ENCODE measurements at regions not wholly inside any gene's neighbourhood (a gene's known extent, or its start where the extent isn't known, plus 50 kb on each side); places are given as distances from the start of the nearest gene placed in this dataset.

DNA sequence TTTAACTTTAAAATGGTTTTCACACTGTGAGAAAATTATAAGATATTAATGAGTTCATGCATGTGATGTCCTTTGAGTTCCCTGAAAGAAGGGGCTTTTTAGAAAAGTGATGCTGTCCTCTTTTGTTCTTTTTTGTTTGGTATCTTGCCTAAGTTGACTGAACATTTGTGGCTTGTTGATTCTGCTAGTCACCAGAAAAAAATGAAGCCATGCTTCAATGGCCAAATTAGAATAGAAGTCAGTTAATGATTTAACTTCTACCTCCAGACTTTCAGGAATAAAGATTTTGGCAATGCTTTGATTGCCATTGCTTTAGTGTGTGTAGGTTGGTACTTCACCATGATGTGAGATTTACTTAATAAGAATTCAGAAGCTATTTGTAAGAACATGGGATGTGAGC, 260.6 kb upstream of the NECTIN3 start:
- DNase-seq (ENCODE audit: low spot score): no peak

DNA sequence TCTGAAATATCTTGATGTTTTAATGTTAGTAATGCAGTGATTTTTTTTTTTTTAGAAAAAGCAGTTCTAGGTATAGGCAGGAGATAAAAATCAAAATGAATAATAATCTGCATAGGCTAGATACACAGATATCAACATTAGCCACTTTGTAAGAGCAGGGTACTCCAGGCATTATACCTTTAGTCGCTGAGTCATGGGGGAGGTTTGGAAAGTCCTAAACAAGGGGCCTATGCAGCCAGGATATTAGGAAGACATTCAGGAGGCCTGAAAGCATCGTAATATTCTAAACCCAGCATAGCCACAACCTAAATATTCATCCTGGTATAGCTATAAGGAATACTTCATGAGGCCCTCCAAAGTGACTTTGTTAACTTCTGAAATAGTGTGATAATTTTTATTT, 258.1 kb upstream of the NECTIN3 start:
- no peak for DNase-seq (ENCODE audit: low spot score)

DNA sequence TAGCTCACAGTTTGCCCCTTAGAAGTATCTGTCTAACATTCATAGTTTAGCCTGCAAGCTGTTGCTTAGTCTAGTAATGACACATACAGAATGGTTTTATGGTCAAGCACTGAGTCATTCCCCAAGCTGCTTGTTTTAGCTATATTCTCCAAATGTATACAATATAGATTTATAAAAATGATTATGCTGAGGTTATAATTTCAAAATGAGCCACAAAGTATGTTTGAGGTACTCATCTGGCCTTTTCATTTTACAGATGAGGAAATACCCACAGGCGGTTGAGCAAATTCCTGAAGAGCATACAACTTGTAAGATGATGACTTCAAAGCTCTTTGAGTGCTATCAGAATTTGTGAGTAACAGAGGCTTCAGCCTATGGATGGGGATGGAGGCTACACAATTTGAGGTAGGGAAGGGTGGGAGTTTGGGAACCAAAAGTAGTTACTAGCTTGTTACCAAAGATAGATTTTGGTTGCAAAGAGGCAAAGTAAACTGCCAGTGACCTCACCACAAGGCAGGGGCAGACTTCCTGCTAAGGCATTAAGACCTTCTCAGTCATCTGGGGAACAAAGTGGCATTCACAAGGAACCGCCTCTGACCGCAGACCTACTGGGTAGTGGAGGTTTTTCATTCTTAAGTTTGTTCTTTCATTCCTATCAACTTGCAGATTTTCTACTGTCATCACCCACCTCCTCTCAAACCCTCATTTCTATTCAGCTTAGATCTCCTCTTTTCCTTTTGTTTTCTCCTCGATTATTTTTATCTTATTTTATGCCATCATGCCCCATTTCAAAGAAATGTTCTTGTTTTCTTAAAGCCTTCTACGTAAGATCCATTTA, 257.2 kb upstream of the NECTIN3 start:
- no peak for DNase-seq (ENCODE audit: low spot score)

DNA sequence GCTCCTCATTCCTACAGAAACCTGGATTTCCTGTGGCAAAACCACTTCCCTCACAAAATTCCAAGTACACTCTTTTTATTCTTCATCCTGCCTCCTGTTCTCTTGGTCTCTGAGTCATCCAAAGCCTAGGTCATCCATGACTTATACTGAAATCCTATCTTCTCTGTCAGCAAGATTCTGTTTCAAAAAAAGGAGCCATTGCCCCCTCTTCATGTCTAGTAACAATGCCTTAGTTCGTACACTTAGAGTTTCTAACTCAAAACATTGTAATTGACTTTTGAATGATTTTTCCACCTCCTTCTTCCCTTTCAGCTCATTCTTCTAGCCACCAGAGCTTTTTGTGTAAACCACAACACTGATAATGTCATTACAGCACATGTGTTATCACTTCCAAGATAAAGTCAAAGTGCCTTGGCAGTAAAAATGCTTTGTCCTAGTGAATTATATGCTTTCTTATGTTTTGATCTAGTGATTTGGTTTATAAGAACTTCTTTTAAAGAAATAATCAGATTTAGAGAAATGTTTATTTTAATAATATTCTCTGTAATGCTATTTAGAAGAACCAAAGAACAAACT, 256.5 kb upstream of the NECTIN3 start:
- no peak for DNase-seq (ENCODE audit: low spot score)

DNA sequence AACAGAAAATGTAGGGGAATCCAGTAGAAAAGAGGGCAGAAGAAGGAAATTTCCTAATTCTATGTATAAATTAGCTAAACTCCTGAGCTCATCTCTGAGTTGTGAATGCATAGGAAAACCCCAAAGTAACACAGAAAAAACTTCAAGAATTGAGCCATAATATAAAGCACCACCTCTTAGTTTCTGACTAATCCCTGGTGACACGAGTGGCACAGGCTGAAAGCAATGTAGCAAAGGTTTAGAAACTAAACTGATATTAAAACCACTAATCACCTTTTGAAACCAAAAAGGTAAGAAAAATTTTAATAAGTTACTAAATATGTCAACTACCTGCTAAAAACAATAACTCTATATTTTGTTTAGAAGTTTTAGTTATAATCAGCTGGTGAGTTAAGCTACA, 255.6 kb upstream of the NECTIN3 start:
- no peak for DNase-seq (ENCODE audit: low spot score)

DNA sequence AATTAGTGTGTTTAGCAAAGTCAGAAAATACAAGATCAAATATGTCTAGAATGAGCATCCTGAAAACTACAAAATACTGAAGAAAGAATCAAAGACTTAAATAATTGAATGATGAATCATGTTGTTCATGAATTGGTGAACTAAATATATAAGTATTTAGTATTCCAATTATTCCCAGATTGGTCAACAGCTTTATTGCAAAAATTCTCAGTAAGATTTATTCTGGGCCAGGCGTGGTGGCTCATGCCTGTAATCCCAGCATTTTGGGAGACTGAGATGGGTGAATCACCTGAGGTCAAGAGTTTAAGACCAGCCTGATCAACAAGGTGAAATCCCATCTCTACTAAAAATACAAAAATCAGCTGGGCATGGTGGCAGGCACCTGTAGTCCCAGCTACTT, 250.0 kb upstream of the NECTIN3 start:
- DNase-seq (ENCODE audit: low spot score): no peak

DNA sequence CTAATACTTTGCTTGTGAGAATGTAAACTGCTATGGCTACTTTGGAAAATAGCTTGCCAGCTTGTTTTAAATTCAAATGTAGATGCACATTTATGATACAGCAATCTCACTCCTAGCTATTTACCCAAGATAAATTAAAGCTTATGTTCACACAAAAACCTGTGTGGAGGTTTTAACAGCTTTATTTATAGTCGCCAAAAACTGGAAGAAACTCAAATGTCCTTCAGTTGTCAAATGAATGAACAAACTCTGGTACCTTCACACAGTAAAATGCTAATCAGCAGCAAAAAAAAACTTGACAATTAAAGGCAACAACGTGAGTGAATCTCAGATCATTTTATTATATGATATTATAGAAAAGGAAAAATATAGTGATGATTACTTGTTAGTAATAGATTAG, 248.6 kb upstream of the NECTIN3 start:
- no peak for DNase-seq (ENCODE audit: low spot score)

DNA sequence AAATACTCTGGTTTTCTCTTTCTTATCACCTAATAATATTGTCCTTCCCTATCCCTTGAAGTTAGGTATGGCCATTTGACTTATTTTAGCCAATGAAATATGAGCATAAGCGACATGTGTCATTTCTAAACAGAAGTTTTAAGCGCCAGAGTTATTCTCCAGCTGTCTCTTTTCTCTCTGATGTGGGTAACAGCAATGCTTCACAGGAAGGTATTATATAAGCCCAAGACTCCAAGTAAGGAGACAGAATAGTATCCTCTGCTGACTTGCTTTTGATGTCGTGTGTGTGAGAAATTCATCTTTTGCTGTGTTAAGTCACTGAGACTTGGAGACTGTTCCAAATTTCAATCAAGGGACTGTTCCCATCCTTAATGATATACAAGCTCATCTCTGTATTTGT, 224.6 kb upstream of the NECTIN3 start:
- no peak for DNase-seq (ENCODE audit: low spot score)

DNA sequence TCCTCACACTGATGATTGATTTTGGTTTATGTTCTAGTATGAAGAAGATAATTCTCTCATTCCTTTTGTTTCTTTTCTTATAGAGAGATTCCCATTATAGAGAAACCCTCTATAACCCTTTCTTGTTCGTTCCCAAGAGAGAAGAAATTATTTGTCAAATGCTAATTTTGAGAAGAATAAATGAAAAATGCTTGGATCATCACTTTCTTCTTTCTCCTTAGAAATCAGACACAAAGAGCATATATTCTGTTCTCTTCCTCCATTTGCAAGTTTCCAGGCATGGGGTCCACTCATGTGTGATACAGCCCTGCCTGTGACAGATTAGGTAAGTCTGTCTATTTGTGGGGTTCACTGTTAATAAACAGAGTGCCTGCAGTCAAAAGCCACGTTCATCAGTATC, 222.6 kb upstream of the NECTIN3 start:
- DNase-seq (ENCODE audit: low spot score): no peak

DNA sequence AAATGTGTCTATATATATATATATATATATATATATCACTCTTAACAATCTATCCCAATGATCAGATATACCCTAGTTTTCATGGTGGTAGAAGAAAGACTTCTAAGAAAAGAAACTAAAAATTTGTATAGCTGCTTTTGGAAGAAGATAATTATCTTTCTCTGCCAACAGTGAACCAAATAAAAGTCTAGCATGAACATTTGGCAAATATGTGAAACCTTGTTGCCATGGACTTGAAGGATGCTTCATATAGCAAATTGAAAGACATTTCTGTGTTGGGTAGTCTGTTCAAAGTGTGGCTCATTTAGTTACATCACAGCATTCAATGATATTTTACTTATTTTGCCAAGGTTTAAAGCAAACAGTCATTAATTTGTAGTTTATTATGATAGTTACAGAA, 219.9 kb upstream of the NECTIN3 start:
- DNase-seq (ENCODE audit: low spot score): no peak

DNA sequence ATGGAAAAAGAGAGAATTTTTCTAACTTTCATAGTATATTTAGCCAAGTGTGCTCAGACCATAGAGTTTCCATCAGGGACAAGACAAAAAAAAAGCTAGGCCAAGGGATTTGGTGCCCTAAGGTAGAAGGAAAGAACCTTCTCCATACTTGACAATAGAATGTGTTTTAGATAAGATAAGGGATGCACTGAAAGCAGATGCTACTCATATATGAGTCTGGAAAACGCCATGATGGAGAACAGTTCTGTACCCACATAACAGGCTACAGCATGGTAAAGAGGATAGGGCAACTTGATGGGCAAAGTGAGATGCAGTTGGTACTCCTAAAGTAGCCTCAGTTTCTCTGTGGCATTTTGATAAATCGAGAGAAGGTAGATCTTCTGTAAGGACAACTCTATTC, 216.4 kb upstream of the NECTIN3 start:
- no peak for DNase-seq (ENCODE audit: low spot score)

DNA sequence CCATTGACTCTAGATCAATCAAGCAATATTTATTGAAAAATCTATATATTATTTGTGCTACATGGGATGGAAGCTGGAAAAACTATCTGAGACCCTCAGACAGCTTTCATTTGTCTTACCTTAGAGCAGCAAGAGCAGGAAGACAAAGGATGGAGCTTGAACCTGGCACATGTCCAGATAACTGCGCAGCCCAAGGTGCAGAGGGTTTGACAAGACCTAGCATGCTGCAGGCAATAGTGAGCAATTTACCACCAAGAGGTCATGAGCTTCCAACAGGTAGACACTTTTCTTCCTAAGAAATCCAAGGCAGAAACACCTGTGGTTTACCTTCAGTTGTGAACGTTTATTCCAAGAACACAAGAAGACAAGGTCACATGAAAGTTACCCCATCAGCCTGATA, 214.7 kb upstream of the NECTIN3 start:
- no peak for DNase-seq (ENCODE audit: low spot score)

DNA sequence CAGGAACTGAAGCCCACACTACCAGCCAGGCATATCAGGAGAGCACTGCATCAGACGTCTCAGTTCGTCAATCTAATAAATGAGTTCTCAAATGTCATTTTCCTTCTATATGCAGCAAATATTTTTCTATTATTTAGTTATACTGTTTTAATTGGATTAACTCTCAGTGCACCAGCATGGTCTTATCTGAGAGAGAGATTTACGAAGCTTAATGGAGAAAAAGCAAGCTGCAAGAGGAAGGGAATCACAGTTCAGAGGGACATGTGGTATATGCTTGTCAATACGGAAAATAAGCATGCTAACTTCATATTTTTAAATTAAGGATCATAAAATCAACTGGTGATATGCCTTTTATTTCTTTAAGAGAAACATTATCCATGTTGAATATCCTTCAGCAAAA, 213.1 kb upstream of the NECTIN3 start:
- no peak for DNase-seq (ENCODE audit: low spot score)

DNA sequence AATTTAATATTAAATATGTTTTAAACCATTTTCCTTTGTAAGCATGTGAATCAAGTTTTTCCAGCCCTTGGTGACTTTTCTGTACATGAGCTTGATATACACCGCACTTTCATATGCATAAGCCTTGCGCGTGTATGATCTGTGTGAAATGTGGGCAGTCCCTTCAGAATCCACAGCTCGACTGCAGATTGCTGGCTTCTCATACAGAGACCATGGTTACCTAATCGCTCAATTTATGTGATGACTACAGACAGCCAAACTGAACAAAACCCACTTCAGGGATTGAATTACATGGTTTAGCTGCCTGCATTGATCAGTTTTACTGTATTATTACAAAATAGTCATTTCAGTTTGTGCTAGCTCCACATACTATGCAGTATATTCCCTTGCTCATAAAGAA, 212.3 kb upstream of the NECTIN3 start:
- no peak for DNase-seq (ENCODE audit: low spot score)

DNA sequence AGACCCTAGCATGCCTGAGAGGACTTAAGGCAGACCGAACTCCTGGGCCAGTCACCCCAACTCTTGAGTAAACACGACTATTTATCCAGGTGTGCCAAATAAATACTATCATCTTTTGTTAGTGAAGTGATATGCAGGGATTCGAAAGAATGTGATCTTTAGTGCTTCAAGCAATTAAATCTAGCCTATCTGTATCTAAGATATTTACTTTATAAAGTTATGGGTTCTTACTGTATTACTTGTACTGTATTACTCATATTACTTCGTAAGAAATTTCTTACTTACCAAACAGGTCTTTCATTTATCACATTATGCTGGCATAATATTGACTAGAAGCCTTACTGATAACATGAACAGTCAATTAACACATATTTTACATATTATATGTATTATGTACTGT, 211.6 kb upstream of the NECTIN3 start:
- DNase-seq (ENCODE audit: low spot score): no peak

DNA sequence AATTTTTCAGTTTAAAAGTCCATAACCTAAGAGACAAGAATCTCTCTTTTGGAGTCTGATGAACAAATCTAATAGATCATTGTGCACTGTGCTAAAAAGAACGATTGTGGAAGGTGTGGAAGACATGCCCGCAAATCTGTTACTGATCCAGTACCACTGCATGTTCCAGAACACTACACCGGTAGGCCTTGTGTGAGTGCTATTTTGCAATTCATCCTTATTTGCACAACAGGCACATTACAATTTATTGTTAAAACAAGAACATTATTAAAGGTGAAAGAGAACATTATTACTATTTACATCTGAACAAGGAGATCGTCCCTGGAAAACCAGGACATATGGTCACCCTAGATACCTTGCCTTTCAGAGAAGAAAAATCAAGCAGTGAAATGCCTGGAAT, 205.7 kb upstream of the NECTIN3 start:
- DNase-seq (ENCODE audit: low spot score): no peak

DNA sequence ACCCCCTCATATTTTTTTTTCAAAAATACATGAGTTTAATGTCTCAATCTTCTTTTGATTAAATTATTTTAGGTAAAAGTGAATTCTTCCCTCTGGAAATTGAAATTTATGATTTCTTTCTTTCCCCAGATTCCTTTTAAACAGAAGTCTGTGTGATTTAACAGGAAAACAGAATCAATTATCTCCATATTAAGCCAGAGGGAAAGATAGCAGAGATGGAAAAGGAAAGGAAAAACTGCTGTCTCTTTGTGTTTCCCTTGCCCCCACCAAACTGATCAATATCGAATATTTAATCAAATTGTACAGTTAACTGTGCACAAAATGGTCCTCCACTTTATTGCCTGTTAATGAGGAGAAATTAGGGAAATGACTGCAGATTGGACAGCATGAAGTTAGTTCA, 203.5 kb upstream of the NECTIN3 start:
- no peak for DNase-seq (ENCODE audit: low spot score)

DNA sequence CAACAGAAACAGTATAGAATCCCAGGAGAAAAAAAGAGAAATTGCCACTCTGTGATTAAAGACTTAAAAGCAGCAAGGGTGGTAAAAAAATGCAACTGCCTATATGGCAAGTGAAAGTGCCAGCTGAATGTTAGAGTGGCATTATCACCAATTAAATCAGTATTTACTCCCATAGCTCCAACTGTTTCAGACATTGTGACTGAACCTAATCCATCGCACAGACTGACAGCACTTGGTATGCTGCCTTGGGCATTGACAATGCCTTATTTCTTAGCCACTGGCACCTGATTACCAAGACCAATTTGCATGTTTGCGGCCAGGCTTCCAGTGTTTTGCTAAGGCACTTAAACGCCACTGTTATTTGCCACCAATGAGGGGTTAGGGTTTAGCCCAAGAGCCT, 201.9 kb upstream of the NECTIN3 start:
- DNase-seq (ENCODE audit: low spot score): no peak

DNA sequence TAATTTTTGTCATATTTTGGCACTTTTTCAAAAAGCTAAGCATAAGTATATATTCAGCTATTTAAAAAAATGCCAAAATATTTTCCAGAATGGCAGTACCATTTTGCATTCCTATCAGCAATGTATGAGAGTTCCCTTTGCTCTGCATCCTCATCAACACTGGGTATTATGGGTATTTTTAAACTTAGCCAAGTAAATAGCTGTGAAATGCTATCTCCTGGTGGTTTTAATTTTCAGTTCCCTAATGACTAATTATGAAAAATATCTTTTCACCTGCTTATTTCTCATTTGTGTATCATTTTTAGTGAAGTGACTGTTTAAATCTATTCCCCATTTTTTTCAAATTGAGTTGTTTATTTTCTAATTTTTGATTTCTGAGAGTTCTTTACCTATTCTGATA, 199.7 kb upstream of the NECTIN3 start:
- no peak for DNase-seq (ENCODE audit: low spot score)

DNA sequence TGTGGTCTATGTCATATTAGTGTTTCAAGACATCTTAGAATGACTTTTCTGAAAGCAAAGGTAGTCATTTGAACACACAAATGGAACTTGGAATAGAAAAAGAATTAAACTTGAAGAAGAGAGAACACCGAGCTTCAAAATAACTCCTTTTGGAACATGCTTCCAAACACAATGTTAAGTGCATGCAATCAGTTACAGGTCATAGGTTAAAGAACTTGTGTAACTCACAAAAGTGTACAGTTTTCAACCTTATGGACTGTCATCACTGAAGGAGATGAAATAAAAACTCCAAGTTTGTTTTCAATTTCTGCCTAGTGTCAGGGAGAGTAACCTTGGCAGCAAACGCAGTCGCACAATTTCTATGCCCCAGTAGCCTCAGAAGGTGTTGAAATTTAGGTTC, 192.9 kb upstream of the NECTIN3 start:
- no peak for DNase-seq (ENCODE audit: low spot score)

DNA sequence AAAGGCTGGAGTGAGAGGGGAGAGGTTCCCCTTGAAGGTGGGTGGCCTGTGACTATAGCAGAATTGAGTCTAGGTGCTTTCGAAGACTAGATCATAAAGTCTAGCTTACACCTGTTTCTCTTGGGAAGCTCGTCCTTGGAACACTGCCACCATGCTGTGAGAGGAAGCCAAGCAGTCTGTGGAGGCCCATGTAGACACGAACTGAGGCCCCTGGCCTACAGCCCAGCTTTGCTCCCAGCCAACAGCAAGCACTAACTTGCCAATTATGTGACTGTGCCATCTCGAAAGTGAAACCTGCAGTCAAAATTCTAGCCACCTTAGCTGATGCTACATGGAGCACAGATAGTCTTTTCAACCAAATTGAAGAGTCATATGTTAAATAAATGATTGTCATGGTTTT, 190.5 kb upstream of the NECTIN3 start:
- DNase-seq (ENCODE audit: low spot score): peak; percentile 69

DNA sequence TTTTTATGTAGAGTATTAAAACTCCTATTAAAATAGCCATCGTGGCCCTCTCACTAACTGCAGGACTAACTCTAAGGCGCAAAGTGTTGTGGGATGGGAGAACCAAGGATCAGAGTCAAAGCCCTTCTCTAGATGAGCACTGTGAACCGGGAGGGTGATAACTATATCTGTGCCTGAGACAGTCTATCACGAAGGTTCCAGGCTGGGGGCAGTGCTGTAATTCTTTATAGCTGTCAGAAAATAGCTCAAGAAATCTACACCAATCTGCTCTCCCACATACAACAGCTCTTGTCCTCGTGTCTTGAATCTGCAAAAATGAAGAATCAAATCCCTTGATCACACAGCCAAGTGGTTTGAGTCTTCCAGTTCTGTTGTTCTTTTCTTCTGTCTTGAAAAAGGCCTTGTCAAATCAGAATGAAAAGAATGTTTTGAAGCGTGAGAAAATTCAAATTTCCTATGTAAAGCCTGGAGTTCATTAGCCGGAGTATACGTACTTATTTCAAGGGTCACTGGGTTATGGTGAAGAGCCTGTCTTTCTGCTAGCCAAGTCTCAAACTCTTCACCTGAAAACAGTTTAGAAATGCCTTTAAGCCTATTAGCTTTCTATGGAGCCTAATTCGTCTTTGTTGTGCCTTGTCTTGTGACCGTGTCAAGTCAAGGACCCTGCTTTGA, 185.3 kb upstream of the NECTIN3 start:
- no peak for DNase-seq (ENCODE audit: low spot score)

DNA sequence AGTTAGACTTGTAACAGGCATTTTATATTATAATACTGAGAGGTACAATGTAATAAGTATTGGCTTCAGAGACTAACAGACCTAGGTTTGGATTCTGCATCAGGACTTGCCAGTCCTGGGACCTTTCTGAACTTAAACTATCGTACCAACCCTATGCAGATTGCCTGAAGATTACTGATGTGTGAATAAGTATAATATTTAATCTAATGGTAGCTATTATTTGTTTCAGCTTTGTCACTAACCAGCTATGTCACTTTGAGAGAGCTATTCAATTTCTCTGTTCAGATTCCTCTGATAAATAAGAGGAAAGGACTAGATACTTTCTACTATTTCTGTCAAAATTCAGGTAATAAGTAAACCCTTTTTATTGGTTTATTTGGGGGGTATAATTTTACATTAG, 184.4 kb upstream of the NECTIN3 start:
- DNase-seq (ENCODE audit: low spot score): no peak
